ENCODE measurements at regions not wholly inside any gene's neighbourhood (a gene's known extent, or its start where the extent isn't known, plus 50 kb on each side); places are given as distances from the start of the nearest gene placed in this dataset.

- Histone ChIP-seq H3K9me3 (ENCODE audit: control insufficient read depth in 1 of 2, low read length in 2 of 2) (no peaks in the 10 kb centered on the region), H3K27me3 (ENCODE audit: control insufficient read depth in 1 of 2, insufficient read depth in 2 of 2, low read length in 2 of 2) (no peaks in the 10 kb centered on the region), H3K9ac (ENCODE audit: low read depth in 1 of 2, low read length in 2 of 2) (no peak overlapping the region), H3K36me3 (ENCODE audit: control insufficient read depth in 1 of 2, insufficient read depth in 2 of 2, low read length in 2 of 2) (no peaks in the 10 kb centered on the region), H3K27ac (ENCODE audit: low read depth, low read length) (no peak overlapping the region), H3K4me1 (ENCODE audit: control insufficient read depth in 1 of 2, insufficient read depth in 2 of 2, low read length in 2 of 2) (peaks cover 4% of the 10 kb centered on the region in 2 donors), H3K4me3 (ENCODE audit: low read depth in 1 of 2, low read length in 2 of 2) (no peak overlapping the region)
These were observed 85.4 kb downstream of the SIK1 start for GRCh38 chr21:43341378-43342161.

GRCh38 chr21:43340491-43341377 is 86.2 kb downstream of the SIK1 start:
- Histone ChIP-seq H3K9ac (ENCODE audit: low read depth in 1 of 2, low read length in 2 of 2) (no peak overlapping the region), H3K27ac (ENCODE audit: low read depth, low read length) (no peak overlapping the region), H3K4me1 (ENCODE audit: control insufficient read depth in 1 of 2, insufficient read depth in 2 of 2, low read length in 2 of 2) (peaks cover 4% of the 10 kb centered on the region in 2 donors)

GRCh38 chr21:43339668-43340067 is 87.3 kb downstream of the SIK1 start:
- Histone ChIP-seq H3K36me3 (ENCODE audit: control insufficient read depth in 1 of 2, insufficient read depth in 2 of 2, low read length in 2 of 2) (no peaks in the 10 kb centered on the region), H3K9ac (ENCODE audit: low read depth in 1 of 2, low read length in 2 of 2) (no peak overlapping the region), H3K9me3 (ENCODE audit: control insufficient read depth in 1 of 2, low read length in 2 of 2) (no peaks in the 10 kb centered on the region), H3K27ac (ENCODE audit: low read depth, low read length) (no peak overlapping the region), H3K4me1 (ENCODE audit: control insufficient read depth in 1 of 2, insufficient read depth in 2 of 2, low read length in 2 of 2) (peaks cover 4% of the 10 kb centered on the region in 2 donors), H3K27me3 (ENCODE audit: control insufficient read depth in 1 of 2, insufficient read depth in 2 of 2, low read length in 2 of 2) (no peaks in the 10 kb centered on the region), H3K4me3 (ENCODE audit: low read depth in 1 of 2, low read length in 2 of 2) (no peak overlapping the region)

More at GRCh38 chr21:43340491-43341377, 86.2 kb downstream of the SIK1 start:
- no peak overlapping the region for H3K4me3 ChIP-seq (ENCODE audit: low read depth in 1 of 2, low read length in 2 of 2)
- H3K9me3 ChIP-seq (ENCODE audit: control insufficient read depth in 1 of 2, low read length in 2 of 2), result no peaks in the 10 kb centered on the region
- no peaks in the 10 kb centered on the region for H3K36me3 ChIP-seq (ENCODE audit: control insufficient read depth in 1 of 2, insufficient read depth in 2 of 2, low read length in 2 of 2)
- H3K27me3 ChIP-seq (ENCODE audit: control insufficient read depth in 1 of 2, insufficient read depth in 2 of 2, low read length in 2 of 2), result no peaks in the 10 kb centered on the region

GRCh38 chr21:43338951-43339350 is 88.0 kb downstream of the SIK1 start:
- H3K4me3 ChIP-seq (ENCODE audit: low read depth in 1 of 2, low read length in 2 of 2), result no peak overlapping the region
- H3K9ac ChIP-seq (ENCODE audit: low read depth in 1 of 2, low read length in 2 of 2), result no peak overlapping the region
- peaks cover 4% of the 10 kb centered on the region in 2 donors for H3K4me1 ChIP-seq (ENCODE audit: control insufficient read depth in 1 of 2, insufficient read depth in 2 of 2, low read length in 2 of 2)
- H3K27me3 ChIP-seq (ENCODE audit: control insufficient read depth in 1 of 2, insufficient read depth in 2 of 2, low read length in 2 of 2), result no peaks in the 10 kb centered on the region
- no peaks in the 10 kb centered on the region for H3K36me3 ChIP-seq (ENCODE audit: control insufficient read depth in 1 of 2, insufficient read depth in 2 of 2, low read length in 2 of 2)
- H3K9me3 ChIP-seq (ENCODE audit: control insufficient read depth in 1 of 2, low read length in 2 of 2), result no peaks in the 10 kb centered on the region
- no peak overlapping the region for H3K27ac ChIP-seq (ENCODE audit: low read depth, low read length)

GRCh38 chr21:43337901-43338655 is 88.9 kb downstream of the SIK1 start:
- Histone ChIP-seq H3K36me3 (ENCODE audit: control insufficient read depth in 1 of 2, insufficient read depth in 2 of 2, low read length in 2 of 2) (no peaks in the 10 kb centered on the region), H3K4me1 (ENCODE audit: control insufficient read depth in 1 of 2, insufficient read depth in 2 of 2, low read length in 2 of 2) (peaks cover 0 to 5% of the 10 kb centered on the region in 2 donors), H3K9ac (ENCODE audit: low read depth in 1 of 2, low read length in 2 of 2) (no peak overlapping the region), H3K27me3 (ENCODE audit: control insufficient read depth in 1 of 2, insufficient read depth in 2 of 2, low read length in 2 of 2) (no peaks in the 10 kb centered on the region), H3K27ac (ENCODE audit: low read depth, low read length) (no peak overlapping the region), H3K4me3 (ENCODE audit: low read depth in 1 of 2, low read length in 2 of 2) (no peak overlapping the region), H3K9me3 (ENCODE audit: control insufficient read depth in 1 of 2, low read length in 2 of 2) (no peaks in the 10 kb centered on the region)

- no peak overlapping the region for H3K9ac ChIP-seq (ENCODE audit: low read depth in 1 of 2, low read length in 2 of 2)
- no peaks in the 10 kb centered on the region for H3K36me3 ChIP-seq (ENCODE audit: control insufficient read depth in 1 of 2, insufficient read depth in 2 of 2, low read length in 2 of 2)
- H3K27ac ChIP-seq (ENCODE audit: low read depth, low read length), result no peak overlapping the region
- peaks cover 0 to 11% of the 10 kb centered on the region in 2 donors for H3K4me1 ChIP-seq (ENCODE audit: control insufficient read depth in 1 of 2, insufficient read depth in 2 of 2, low read length in 2 of 2)
- H3K4me3 ChIP-seq (ENCODE audit: low read depth in 1 of 2, low read length in 2 of 2), result no peak overlapping the region
- H3K9me3 ChIP-seq (ENCODE audit: control insufficient read depth in 1 of 2, low read length in 2 of 2), result no peaks in the 10 kb centered on the region
- H3K27me3 ChIP-seq (ENCODE audit: control insufficient read depth in 1 of 2, insufficient read depth in 2 of 2, low read length in 2 of 2), result no peaks in the 10 kb centered on the region
These were observed 91.8 kb downstream of the SIK1 start for GRCh38 chr21:43335119-43335518.

GRCh38 chr21:43334214-43334958 is 92.5 kb downstream of the SIK1 start:
- Histone ChIP-seq H3K4me3 (ENCODE audit: low read depth in 1 of 2, low read length in 2 of 2) (no peak overlapping the region), H3K27ac (ENCODE audit: low read depth, low read length) (no peak overlapping the region), H3K9ac (ENCODE audit: low read depth in 1 of 2, low read length in 2 of 2) (no peak overlapping the region), H3K27me3 (ENCODE audit: control insufficient read depth in 1 of 2, insufficient read depth in 2 of 2, low read length in 2 of 2) (no peaks in the 10 kb centered on the region), H3K9me3 (ENCODE audit: control insufficient read depth in 1 of 2, low read length in 2 of 2) (no peaks in the 10 kb centered on the region), H3K4me1 (ENCODE audit: control insufficient read depth in 1 of 2, insufficient read depth in 2 of 2, low read length in 2 of 2) (peaks cover 0 to 11% of the 10 kb centered on the region in 2 donors), H3K36me3 (ENCODE audit: control insufficient read depth in 1 of 2, insufficient read depth in 2 of 2, low read length in 2 of 2) (no peaks in the 10 kb centered on the region)

- Histone ChIP-seq H3K4me3 (ENCODE audit: low read depth in 1 of 2, low read length in 2 of 2) (no peak overlapping the region), H3K36me3 (ENCODE audit: control insufficient read depth in 1 of 2, insufficient read depth in 2 of 2, low read length in 2 of 2) (no peaks in the 10 kb centered on the region), H3K9ac (ENCODE audit: low read depth in 1 of 2, low read length in 2 of 2) (no peak overlapping the region), H3K27ac (ENCODE audit: low read depth, low read length) (peak overlapping the region; percentile 62), H3K27me3 (ENCODE audit: control insufficient read depth in 1 of 2, insufficient read depth in 2 of 2, low read length in 2 of 2) (no peaks in the 10 kb centered on the region), H3K4me1 (ENCODE audit: control insufficient read depth in 1 of 2, insufficient read depth in 2 of 2, low read length in 2 of 2) (peaks cover 0 to 11% of the 10 kb centered on the region in 2 donors), H3K9me3 (ENCODE audit: control insufficient read depth in 1 of 2, low read length in 2 of 2) (no peaks in the 10 kb centered on the region)
These were observed 93.5 kb downstream of the SIK1 start for GRCh38 chr21:43333298-43334062.

GRCh38 chr21:43332861-43333297 is 94.1 kb downstream of the SIK1 start:
- no peak overlapping the region for H3K9ac ChIP-seq (ENCODE audit: low read depth in 1 of 2, low read length in 2 of 2)
- no peaks in the 10 kb centered on the region for H3K36me3 ChIP-seq (ENCODE audit: control insufficient read depth in 1 of 2, insufficient read depth in 2 of 2, low read length in 2 of 2)
- peaks cover 0 to 11% of the 10 kb centered on the region in 2 donors for H3K4me1 ChIP-seq (ENCODE audit: control insufficient read depth in 1 of 2, insufficient read depth in 2 of 2, low read length in 2 of 2)
- no peaks in the 10 kb centered on the region for H3K9me3 ChIP-seq (ENCODE audit: control insufficient read depth in 1 of 2, low read length in 2 of 2)
- H3K27ac ChIP-seq (ENCODE audit: low read depth, low read length), result peak overlapping the region; percentile 62
- no peaks in the 10 kb centered on the region for H3K27me3 ChIP-seq (ENCODE audit: control insufficient read depth in 1 of 2, insufficient read depth in 2 of 2, low read length in 2 of 2)
- no peak overlapping the region for H3K4me3 ChIP-seq (ENCODE audit: low read depth in 1 of 2, low read length in 2 of 2)
